B cell (primary cell): ENCODE measurements at regions not wholly inside any gene's neighbourhood (a gene's known extent, or its start where the extent isn't known, plus 50 kb on each side); places are given as distances from the start of the nearest gene placed in this dataset.

Experiments used
- EZH2 ChIP-seq: IDR thresholded peaks from 2 replicates; pipeline ENCODE4 v1.6.1; 2012; ENCODE audit warnings: borderline replicate concordance, low read depth, mild to moderate bottlenecking, moderate library complexity, low read length; ENCODE audit not compliant: insufficient read depth, poor library complexity, severe bottlenecking
- TF ChIP-seq, protein P1 (sequence below): fragments of 200-600 bp; IDR thresholded peaks from one replicate; pipeline ENCODE4 v1.8.0; 2022; ENCODE audit warnings: antibody characterized with exemption, mild to moderate bottlenecking

- TF ChIP-seq, protein P1, sequence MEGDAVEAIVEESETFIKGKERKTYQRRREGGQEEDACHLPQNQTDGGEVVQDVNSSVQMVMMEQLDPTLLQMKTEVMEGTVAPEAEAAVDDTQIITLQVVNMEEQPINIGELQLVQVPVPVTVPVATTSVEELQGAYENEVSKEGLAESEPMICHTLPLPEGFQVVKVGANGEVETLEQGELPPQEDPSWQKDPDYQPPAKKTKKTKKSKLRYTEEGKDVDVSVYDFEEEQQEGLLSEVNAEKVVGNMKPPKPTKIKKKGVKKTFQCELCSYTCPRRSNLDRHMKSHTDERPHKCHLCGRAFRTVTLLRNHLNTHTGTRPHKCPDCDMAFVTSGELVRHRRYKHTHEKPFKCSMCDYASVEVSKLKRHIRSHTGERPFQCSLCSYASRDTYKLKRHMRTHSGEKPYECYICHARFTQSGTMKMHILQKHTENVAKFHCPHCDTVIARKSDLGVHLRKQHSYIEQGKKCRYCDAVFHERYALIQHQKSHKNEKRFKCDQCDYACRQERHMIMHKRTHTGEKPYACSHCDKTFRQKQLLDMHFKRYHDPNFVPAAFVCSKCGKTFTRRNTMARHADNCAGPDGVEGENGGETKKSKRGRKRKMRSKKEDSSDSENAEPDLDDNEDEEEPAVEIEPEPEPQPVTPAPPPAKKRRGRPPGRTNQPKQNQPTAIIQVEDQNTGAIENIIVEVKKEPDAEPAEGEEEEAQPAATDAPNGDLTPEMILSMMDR = no peak
- TF ChIP-seq EZH2 = no peak
Measured at GRCh38 chr7:67306331-67306730, 309.7 kb downstream of the TYW1 start.
